GM18517 (cell line): ENCODE measurements at regions not wholly inside any gene's neighbourhood (a gene's known extent, or its start where the extent isn't known, plus 50 kb on each side); places are given as distances from the start of the nearest gene placed in this dataset.
A peak's percentile ranks its signal among the peaks of the same experiment; 100 is the strongest.
"Not testable (repeated sequence)": the region's sequence is repeated elsewhere in the genome, so short reads cannot be mapped to it uniquely, and the experiment has no call there.

Experiments used
- ATAC-seq: cut with Tn5 transposase; IDR thresholded peaks from one replicate; pipeline ENCODE4 v1.9.1; 2021; ENCODE audit warnings: mild to moderate bottlenecking, moderate library complexity; ENCODE audit not compliant: unreplicated experiment

- no peak for ATAC-seq
Measured at GRCh38 chr4:137881641-137882040, 349.3 kb upstream of the PCDH18 start.

GRCh38 chr4:137868067-137868466 lies 335.8 kb upstream of the PCDH18 start:
- not testable (repeated sequence) for ATAC-seq

GRCh38 chr4:137866671-137867070 lies 334.4 kb upstream of the PCDH18 start:
- ATAC-seq, result no peak

- no peak for ATAC-seq
Measured at GRCh38 chr4:137861682-137862081, 329.4 kb upstream of the PCDH18 start.

GRCh38 chr4:137853424-137853823 lies 321.1 kb upstream of the PCDH18 start:
- no peak for ATAC-seq

GRCh38 chr4:137852326-137852725 lies 320.0 kb upstream of the PCDH18 start:
- no peak for ATAC-seq

- no peak for ATAC-seq
Measured at GRCh38 chr4:137851435-137851834, 319.1 kb upstream of the PCDH18 start.

GRCh38 chr4:137827945-137828344 lies 295.7 kb upstream of the PCDH18 start:
- not testable (repeated sequence) for ATAC-seq

- no peak for ATAC-seq
Measured at GRCh38 chr4:137825505-137825904, 293.2 kb upstream of the PCDH18 start.

- ATAC-seq, result no peak
Measured at GRCh38 chr4:137823007-137823406, 290.7 kb upstream of the PCDH18 start.

GRCh38 chr4:137819964-137820383 lies 287.7 kb upstream of the PCDH18 start:
- peak; percentile 79 for ATAC-seq

- no peak for ATAC-seq
Measured at GRCh38 chr4:137812258-137812657, 280.0 kb upstream of the PCDH18 start.

- ATAC-seq, result no peak
Measured at GRCh38 chr4:137806420-137806819, 274.1 kb upstream of the PCDH18 start.

- no peak for ATAC-seq
Measured at GRCh38 chr4:137804906-137805495, 272.7 kb upstream of the PCDH18 start.

GRCh38 chr4:137800861-137801260 lies 268.6 kb upstream of the PCDH18 start:
- no peak for ATAC-seq

- ATAC-seq, result no peak
Measured at GRCh38 chr4:137794764-137795254, 262.5 kb upstream of the PCDH18 start.

- not testable (repeated sequence) for ATAC-seq
Measured at GRCh38 chr4:137789263-137789662, 257.0 kb upstream of the PCDH18 start.

GRCh38 chr4:137783923-137784322 lies 251.6 kb upstream of the PCDH18 start:
- not testable (repeated sequence) for ATAC-seq

GRCh38 chr4:137775701-137776100 lies 243.4 kb upstream of the PCDH18 start:
- ATAC-seq, result no peak

- no peak for ATAC-seq
Measured at GRCh38 chr4:137774501-137774900, 242.2 kb upstream of the PCDH18 start.

- ATAC-seq, result no peak
Measured at GRCh38 chr4:137768881-137769280, 236.6 kb upstream of the PCDH18 start.

- ATAC-seq, result no peak
Measured at GRCh38 chr4:137768196-137768595, 235.9 kb upstream of the PCDH18 start.

GRCh38 chr4:137762591-137762990 lies 230.3 kb upstream of the PCDH18 start:
- no peak for ATAC-seq
